Endothelial cell of umbilical vein (primary cell): ENCODE measurements at regions not wholly inside any gene's neighbourhood (a gene's known extent, or its start where the extent isn't known, plus 50 kb on each side); places are given as distances from the start of the nearest gene placed in this dataset.

Source experiments
- BruUV-seq: library from RNA; stranded (reverse); fragments of 400-500 nt; replicated peaks from 2 replicates; lab custom pipeline; 2021; lab: Mats Ljungman, UMichigan
- CTCF ChIA-PET: fragments of 300-600, 350-600 bp; sonication (Branson Sonifier 250); formaldehyde crosslinking; loops from one replicate; lab custom pipeline; 2021; ENCODE audit warnings: antibody characterized with exemption, inconsistent platforms; lab: Charles Lee
- POLR2A ChIA-PET: fragments of 300-600, 350-600 bp; sonication (Branson Sonifier 250); formaldehyde crosslinking; loops from one replicate; lab custom pipeline; 2021; ENCODE audit warnings: antibody characterized with exemption, inconsistent platforms; lab: Charles Lee
- DNase-seq: peaks from one replicate; pipeline ENCODE4 v3.0.0-alpha.2; 2011; ENCODE audit warnings: low read depth, low spot score
- FAIRE-seq: peaks from 2 replicates; lab custom pipeline; 2011; peaks lifted over from hg19 to GRCh38; lab: Jason Lieb, UNC
- H2AFZ ChIP-seq: 2 replicates; pipeline ENCODE4 v1.6.0; 2012; ENCODE audit warnings: low read depth, low read length, control low read depth, inconsistent platforms
- H3K27ac ChIP-seq: 2 replicates; pipeline ENCODE4 v1.5.1; 2011; ENCODE audit warnings: low read depth, mild to moderate bottlenecking, control low read depth, low read length, moderate library complexity; ENCODE audit not compliant: insufficient read depth
- H3K27me3 ChIP-seq, 2 experiments: 2 replicates each; pipeline versions ENCODE4 v1.6.0 to v1.6.1; 2011; ENCODE audit warnings: low read length in 2 of 2, mixed read lengths in 1 of 2; ENCODE audit not compliant: control insufficient read depth in 2 of 2, insufficient read depth in 2 of 2
- H3K36me3 ChIP-seq, 2 experiments: 2 replicates in 1 of 2; 3 replicates in 1 of 2; pipeline ENCODE4 v1.5.1; 2011; ENCODE audit warnings: low read length in 2 of 2, mild to moderate bottlenecking in 1 of 2, moderate library complexity in 1 of 2; ENCODE audit not compliant: control insufficient read depth in 2 of 2, insufficient read depth in 2 of 2; ENCODE audit errors: extremely low read depth in 1 of 2
- H3K4me1 ChIP-seq: 3 replicates; pipeline ENCODE4 v1.5.1; 2011; ENCODE audit warnings: mild to moderate bottlenecking, low read length; ENCODE audit not compliant: control insufficient read depth, insufficient read depth; ENCODE audit errors: extremely low read depth
- H3K4me2 ChIP-seq: 2 replicates; pipeline ENCODE4 v1.6.1; 2011; ENCODE audit warnings: low read length, control low read depth, mixed read lengths; ENCODE audit not compliant: insufficient read depth
- H3K4me3 ChIP-seq, 3 experiments: fragments of 200-600 bp in 1 of 3; sonication (generic), shearing (Covaris generic) in 1 of 3; replicated peaks in 1 of 3; 2 replicates each; pipeline ENCODE4 v1.5.1; 2011 to 2016; ENCODE audit warnings: control low read depth in 3 of 3, low read length in 3 of 3, mild to moderate bottlenecking in 2 of 3, inconsistent platforms in 1 of 3, low read depth in 1 of 3, moderate library complexity in 1 of 3; ENCODE audit not compliant: insufficient read depth in 1 of 3
- H3K79me2 ChIP-seq: 2 replicates; pipeline ENCODE4 v1.6.0; 2012; ENCODE audit warnings: low read length, inconsistent platforms; ENCODE audit not compliant: control insufficient read depth, insufficient read depth
- H3K9ac ChIP-seq: replicated peaks from 2 replicates; pipeline ENCODE3; 2011; ENCODE audit warnings: low read length, control low read depth; ENCODE audit not compliant: insufficient read depth; ENCODE audit errors: extremely low read depth
- H3K9me1 ChIP-seq: replicated peaks from 3 replicates; pipeline ENCODE4 v1.6.0; 2011; ENCODE audit warnings: mild to moderate bottlenecking, low read length; ENCODE audit not compliant: control insufficient read depth, insufficient read depth; ENCODE audit errors: extremely low read depth
- H3K9me3 ChIP-seq: replicated peaks from 2 replicates; pipeline ENCODE4 v1.5.1; 2012; ENCODE audit warnings: low read length, inconsistent platforms; ENCODE audit not compliant: control insufficient read depth, insufficient read depth
- H4K20me1 ChIP-seq: replicated peaks from 2 replicates; pipeline ENCODE3; 2011; ENCODE audit warnings: mild to moderate bottlenecking, low read length; ENCODE audit not compliant: control insufficient read depth, insufficient read depth; ENCODE audit errors: extremely low read depth
- FOS ChIP-seq: IDR thresholded peaks from 2 replicates; pipeline ENCODE4 v1.6.1; 2011; ENCODE audit warnings: mild to moderate bottlenecking, low read length, moderate library complexity, borderline replicate concordance; ENCODE audit not compliant: insufficient read depth
- MYC ChIP-seq: IDR thresholded peaks from one replicate; pipeline ENCODE4 v1.6.1; 2011; ENCODE audit warnings: mild to moderate bottlenecking, low read depth, low read length
- POLR2A ChIP-seq: IDR thresholded peaks from 2 replicates; pipeline ENCODE4 v1.6.1; 2012; ENCODE audit warnings: low read depth, mild to moderate bottlenecking, control low read depth, low read length
- POLR2AphosphoS5 ChIP-seq: IDR thresholded peaks from 2 replicates; pipeline ENCODE4 v1.6.1; 2012; ENCODE audit warnings: low read depth, mild to moderate bottlenecking, control low read depth, low read length, moderate library complexity; ENCODE audit not compliant: insufficient read depth
- dilution Hi-C: fragments of 300-500 bp; cut with MboI; formaldehyde crosslinking; loops from one replicate; pipeline ENCODE4 v1.15.0; 2019; ENCODE audit warnings: low sequenced_read_pairs; ENCODE audit not compliant: extremely low pct_ligation_motif_present
- intact Hi-C: fragments of 100-400 bp; cut with micrococcal nuclease; formaldehyde crosslinking; loops from one replicate; pipeline ENCODE4 v1.10.0; 2022
- TF ChIP-seq, protein P1 (sequence below), 2 donors: IDR thresholded peaks; 1 replicate in 1 of 2; 2 replicates in 1 of 2; pipeline ENCODE4 v1.5.1; 2011; ENCODE audit warnings: low read length in 2 of 2, mild to moderate bottlenecking in 2 of 2, moderate library complexity in 2 of 2, control low read depth in 1 of 2, inconsistent platforms in 1 of 2, low read depth in 1 of 2; ENCODE audit not compliant: insufficient read depth in 1 of 2; ENCODE audit errors: extremely low read depth in 1 of 2

DNA sequence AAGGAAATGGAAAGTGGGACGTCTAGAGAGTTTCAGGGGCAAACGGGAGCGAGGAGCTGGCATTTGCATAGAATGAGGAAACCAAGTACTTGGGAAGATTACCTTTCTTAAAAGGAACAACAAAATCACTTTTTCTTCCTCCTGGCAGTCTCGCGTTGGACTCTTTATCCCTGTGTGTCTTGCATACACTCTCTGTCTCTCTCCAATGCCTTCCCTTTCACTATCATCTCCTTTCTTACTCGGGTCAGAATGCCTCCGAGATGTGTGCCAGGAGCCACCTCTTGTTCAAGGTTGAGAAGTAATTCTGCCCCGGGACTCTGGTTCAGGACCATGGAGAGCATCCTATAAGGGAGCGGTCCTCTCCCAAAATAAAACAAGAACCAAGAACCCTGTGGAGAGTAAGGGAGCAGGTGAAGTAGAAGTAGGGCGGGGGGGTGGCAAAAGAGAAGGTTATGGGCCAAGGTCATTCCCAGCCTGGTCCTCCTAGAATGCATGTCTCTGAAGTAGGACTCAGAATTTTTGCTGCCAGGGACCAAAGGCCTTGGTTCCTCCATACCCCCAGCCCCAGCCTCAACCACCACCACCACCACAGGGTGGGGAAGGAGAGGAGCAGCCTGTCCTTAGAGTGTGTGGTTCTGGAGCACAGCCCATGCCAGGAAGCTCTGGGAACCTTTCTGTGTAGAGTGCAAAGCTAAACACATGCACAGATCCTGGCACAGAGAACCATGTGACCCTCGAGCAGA is 72.1 kb upstream of the ARAP3 start:
- no peak overlapping the region for H2AFZ ChIP-seq
- no peak for TF ChIP-seq FOS
- TF ChIP-seq POLR2A: no peak
- TF ChIP-seq MYC: no peak
- TF ChIP-seq, protein P1, sequence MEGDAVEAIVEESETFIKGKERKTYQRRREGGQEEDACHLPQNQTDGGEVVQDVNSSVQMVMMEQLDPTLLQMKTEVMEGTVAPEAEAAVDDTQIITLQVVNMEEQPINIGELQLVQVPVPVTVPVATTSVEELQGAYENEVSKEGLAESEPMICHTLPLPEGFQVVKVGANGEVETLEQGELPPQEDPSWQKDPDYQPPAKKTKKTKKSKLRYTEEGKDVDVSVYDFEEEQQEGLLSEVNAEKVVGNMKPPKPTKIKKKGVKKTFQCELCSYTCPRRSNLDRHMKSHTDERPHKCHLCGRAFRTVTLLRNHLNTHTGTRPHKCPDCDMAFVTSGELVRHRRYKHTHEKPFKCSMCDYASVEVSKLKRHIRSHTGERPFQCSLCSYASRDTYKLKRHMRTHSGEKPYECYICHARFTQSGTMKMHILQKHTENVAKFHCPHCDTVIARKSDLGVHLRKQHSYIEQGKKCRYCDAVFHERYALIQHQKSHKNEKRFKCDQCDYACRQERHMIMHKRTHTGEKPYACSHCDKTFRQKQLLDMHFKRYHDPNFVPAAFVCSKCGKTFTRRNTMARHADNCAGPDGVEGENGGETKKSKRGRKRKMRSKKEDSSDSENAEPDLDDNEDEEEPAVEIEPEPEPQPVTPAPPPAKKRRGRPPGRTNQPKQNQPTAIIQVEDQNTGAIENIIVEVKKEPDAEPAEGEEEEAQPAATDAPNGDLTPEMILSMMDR (IDR thresholded peaks at IDR 0.05; ENCODE audit: extremely low read depth in 1 of 2, insufficient read depth in 1 of 2, low read depth in 1 of 2, low read length in 2 of 2): no peak
- no peak for TF ChIP-seq POLR2AphosphoS5
- H3K79me2 ChIP-seq: no peaks in the 10 kb centered on the region
- dilution Hi-C loops (no loop called here), intact Hi-C loops (no loop called here)
- H3K36me3 ChIP-seq: no peaks in the 10 kb centered on the region
- H3K27ac ChIP-seq: no peak overlapping the region
- H3K9ac ChIP-seq: no peak overlapping the region
- H3K27me3 ChIP-seq: peaks cover 34 to 36% of the 10 kb centered on the region in 2 experiments
- H3K4me3 ChIP-seq: no peak overlapping the region
- no peak for FAIRE-seq
- H3K9me3 ChIP-seq: no peaks in the 10 kb centered on the region
- DNase-seq: peak; percentile 45
- BruUV-seq: no TSS peak
- no peaks in the 10 kb centered on the region for H3K9me1 ChIP-seq
- H3K4me2 ChIP-seq: no peak overlapping the region
- CTCF ChIA-PET: interaction anchor here (0.8 to 6.8 kb wide), 5 partner anchors 52 to 124 kb away, joined by 3 to 217 read pairs (median 4); partner anchors contain the start of gene PCDH1
- POLR2A ChIA-PET: no interaction called here
- H3K4me1 ChIP-seq: no peaks in the 10 kb centered on the region
- H4K20me1 ChIP-seq: no peaks in the 10 kb centered on the region
